ENCODE measurements at regions not wholly inside any gene's neighbourhood (a gene's known extent, or its start where the extent isn't known, plus 50 kb on each side); places are given as distances from the start of the nearest gene placed in this dataset.

DNA sequence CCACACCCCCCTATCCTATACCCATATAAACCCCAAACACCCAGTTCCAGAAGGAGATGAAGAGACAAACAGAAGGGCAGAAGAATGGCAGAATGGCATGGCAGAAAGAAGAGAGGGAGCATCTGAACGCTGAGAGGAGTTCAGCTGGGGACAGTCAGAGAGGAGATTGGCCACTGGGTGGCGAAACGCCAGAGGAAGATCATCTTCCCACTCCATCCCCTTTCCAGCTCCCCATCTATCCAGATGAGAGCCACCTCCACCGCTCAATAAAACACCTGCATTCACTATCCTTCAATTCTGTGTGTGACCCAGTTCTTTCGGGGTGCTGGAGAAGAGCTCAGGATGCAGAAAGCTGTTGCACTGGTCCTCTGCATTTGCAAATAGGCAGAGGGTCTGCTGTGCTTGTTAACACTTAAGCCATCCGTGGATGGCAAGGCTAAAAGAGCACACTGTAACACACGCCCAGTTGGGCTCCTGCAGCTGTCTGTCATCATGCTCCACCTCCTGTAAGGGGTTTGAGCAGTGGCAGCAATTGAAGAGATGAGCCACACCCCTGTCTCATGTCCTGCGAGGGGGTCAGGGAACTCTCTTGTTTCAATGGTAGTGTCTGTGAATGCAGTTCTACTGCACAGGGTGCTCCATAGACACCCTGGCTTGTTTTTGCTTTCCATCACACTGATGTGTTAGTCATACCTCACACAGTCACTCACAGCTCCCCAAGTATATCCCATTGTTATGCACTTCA, 1034.8 kb upstream of the RBFOX1 start:
- TF ChIP-seq, protein P1, sequence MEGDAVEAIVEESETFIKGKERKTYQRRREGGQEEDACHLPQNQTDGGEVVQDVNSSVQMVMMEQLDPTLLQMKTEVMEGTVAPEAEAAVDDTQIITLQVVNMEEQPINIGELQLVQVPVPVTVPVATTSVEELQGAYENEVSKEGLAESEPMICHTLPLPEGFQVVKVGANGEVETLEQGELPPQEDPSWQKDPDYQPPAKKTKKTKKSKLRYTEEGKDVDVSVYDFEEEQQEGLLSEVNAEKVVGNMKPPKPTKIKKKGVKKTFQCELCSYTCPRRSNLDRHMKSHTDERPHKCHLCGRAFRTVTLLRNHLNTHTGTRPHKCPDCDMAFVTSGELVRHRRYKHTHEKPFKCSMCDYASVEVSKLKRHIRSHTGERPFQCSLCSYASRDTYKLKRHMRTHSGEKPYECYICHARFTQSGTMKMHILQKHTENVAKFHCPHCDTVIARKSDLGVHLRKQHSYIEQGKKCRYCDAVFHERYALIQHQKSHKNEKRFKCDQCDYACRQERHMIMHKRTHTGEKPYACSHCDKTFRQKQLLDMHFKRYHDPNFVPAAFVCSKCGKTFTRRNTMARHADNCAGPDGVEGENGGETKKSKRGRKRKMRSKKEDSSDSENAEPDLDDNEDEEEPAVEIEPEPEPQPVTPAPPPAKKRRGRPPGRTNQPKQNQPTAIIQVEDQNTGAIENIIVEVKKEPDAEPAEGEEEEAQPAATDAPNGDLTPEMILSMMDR (IDR thresholded peaks at IDR 0.05 in 4 of 5, conservative IDR thresholded peaks at IDR 0.05 in 1 of 5), result no peak
- TF ChIP-seq POLR2A (IDR thresholded peaks at IDR 0.05), result no peak
